Globus pallidus (tissue), 1 donor: ENCODE measurements at regions not wholly inside any gene's neighbourhood (a gene's known extent, or its start where the extent isn't known, plus 50 kb on each side); places are given as distances from the start of the nearest gene placed in this dataset.

ENCODE experiments used
- DNase-seq: peaks from one replicate; pipeline ENCODE4 v3.0.0-alpha.2; 2015; ENCODE audit warnings: low spot score

- no peak for DNase-seq
Measured at GRCh38 chr2:10237392-10238321, 65.0 kb upstream of the HPCAL1 start.

- DNase-seq = no peak
Measured at GRCh38 chr2:10238396-10238795, 64.3 kb upstream of the HPCAL1 start.

GRCh38 chr2:10238991-10239485, 63.7 kb upstream of the HPCAL1 start:
- DNase-seq = no peak

- DNase-seq = no peak
Measured at GRCh38 chr2:10239561-10239967, 63.1 kb upstream of the HPCAL1 start.

GRCh38 chr2:10240161-10240681, 62.5 kb upstream of the HPCAL1 start:
- DNase-seq = no peak

GRCh38 chr2:10240911-10241610, 61.6 kb upstream of the HPCAL1 start:
- no peak for DNase-seq

GRCh38 chr2:10241641-10242430, 60.9 kb upstream of the HPCAL1 start:
- no peak for DNase-seq

GRCh38 chr2:10242451-10242850, 60.3 kb upstream of the HPCAL1 start:
- no peak for DNase-seq

GRCh38 chr2:10242998-10243925, 59.4 kb upstream of the HPCAL1 start:
- no peak for DNase-seq

- DNase-seq = no peak
Measured at GRCh38 chr2:10243926-10244270, 58.8 kb upstream of the HPCAL1 start.

- no peak for DNase-seq
Measured at GRCh38 chr2:10245021-10245420, 57.7 kb upstream of the HPCAL1 start.

GRCh38 chr2:10245661-10246060, 57.0 kb upstream of the HPCAL1 start:
- no peak for DNase-seq

- no peak for DNase-seq
Measured at GRCh38 chr2:10246370-10246769, 56.3 kb upstream of the HPCAL1 start.

- DNase-seq = no peak
Measured at GRCh38 chr2:10246831-10247230, 55.9 kb upstream of the HPCAL1 start.

- no peak for DNase-seq
Measured at GRCh38 chr2:10249798-10250197, 52.9 kb upstream of the HPCAL1 start.

GRCh38 chr2:10252224-10252623, 50.5 kb upstream of the HPCAL1 start:
- DNase-seq = no peak

GRCh38 chr2:10252661-10253060, 50.0 kb upstream of the HPCAL1 start:
- DNase-seq = no peak
